SU-DHL-6 (cell line): ENCODE measurements at regions not wholly inside any gene's neighbourhood (a gene's known extent, or its start where the extent isn't known, plus 50 kb on each side); places are given as distances from the start of the nearest gene placed in this dataset.

Source experiments
- H2AFZ ChIP-seq: fragments of 200-600 bp; sonication (generic); 2 replicates; pipeline ENCODE4 v1.6.1; 2014; ENCODE audit warnings: low read depth, mild to moderate bottlenecking, moderate library complexity, mixed read lengths, antibody characterized with exemption, low read length; ENCODE audit not compliant: severe bottlenecking
- H3F3A ChIP-seq: fragments of 200-600 bp; shearing (Covaris generic); 2 replicates; pipeline ENCODE4 v1.6.0; 2016; ENCODE audit warnings: antibody characterized with exemption, mild to moderate bottlenecking; ENCODE audit not compliant: insufficient read depth
- H3K27ac ChIP-seq: fragments of 200-600 bp; sonication (generic); 2 replicates; pipeline ENCODE4 v1.5.1; 2016; ENCODE audit warnings: low read depth, mild to moderate bottlenecking, low read length, moderate library complexity, mixed read lengths
- H3K27me3 ChIP-seq: fragments of 200-600 bp; sonication (generic), shearing (Covaris generic); 2 replicates; pipeline ENCODE4 v1.6.0; 2014; ENCODE audit warnings: mild to moderate bottlenecking, low read length
- H3K36me3 ChIP-seq: fragments of 200-600 bp; sonication (generic); 2 replicates; pipeline ENCODE4 v1.6.1; 2014; ENCODE audit warnings: mild to moderate bottlenecking, low read length, mixed read lengths
- H3K4me2 ChIP-seq: fragments of 300-600, 200-600 bp; shearing (Covaris generic), sonication (generic); 2 replicates; pipeline ENCODE4 v1.6.0; 2014; ENCODE audit warnings: low read length, low read depth, mild to moderate bottlenecking; ENCODE audit not compliant: poor library complexity, severe bottlenecking
- H3K4me3 ChIP-seq: fragments of 200-600 bp; sonication (generic); 2 replicates; pipeline ENCODE4 v1.5.1; 2014; ENCODE audit warnings: antibody characterized with exemption, low read length, mild to moderate bottlenecking, mixed read lengths; ENCODE audit not compliant: insufficient read depth, poor library complexity, severe bottlenecking
- H3K79me2 ChIP-seq: fragments of 200-600 bp; sonication (generic); 2 replicates; pipeline ENCODE4 v1.6.1; 2014; ENCODE audit warnings: mild to moderate bottlenecking, low read length, moderate library complexity; ENCODE audit not compliant: insufficient read depth
- H3K9ac ChIP-seq: fragments of 200-600 bp; sonication (generic); 2 replicates; pipeline ENCODE4 v1.7.0; 2014; ENCODE audit warnings: mild to moderate bottlenecking, low read length
- H3K9me2 ChIP-seq: fragments of 200-600 bp; sonication (generic); replicated peaks from 2 replicates; pipeline ENCODE4 v1.6.1; 2014; ENCODE audit warnings: low read length; ENCODE audit not compliant: insufficient read depth
- H3K9me3 ChIP-seq: fragments of 200-600 bp; sonication (generic); 2 replicates; pipeline ENCODE4 v1.6.1; 2014; ENCODE audit warnings: low read length, mixed read lengths; ENCODE audit not compliant: insufficient read depth
- H4K20me1 ChIP-seq: fragments of 200-600 bp; sonication (generic); 2 replicates; pipeline ENCODE4 v1.6.1; 2014; ENCODE audit warnings: low read depth, mild to moderate bottlenecking, antibody characterized with exemption, low read length, moderate library complexity, mixed read lengths
- EZH2phosphoT487 ChIP-seq: fragments of 200-600 bp; sonication (generic), shearing (Covaris generic); conservative IDR thresholded peaks from 2 replicates; pipeline ENCODE4 v1.6.1; 2018; ENCODE audit warnings: mild to moderate bottlenecking, antibody characterized with exemption, low read length, moderate library complexity, mixed read lengths
- TF ChIP-seq, protein P1 (sequence below): fragments of 200-600 bp; sonication (generic); IDR thresholded peaks from one replicate; pipeline ENCODE4 v1.5.1; 2017; ENCODE audit warnings: antibody characterized with exemption, mild to moderate bottlenecking, low read length, moderate library complexity; ENCODE audit not compliant: insufficient read depth, poor library complexity, severe bottlenecking

DNA sequence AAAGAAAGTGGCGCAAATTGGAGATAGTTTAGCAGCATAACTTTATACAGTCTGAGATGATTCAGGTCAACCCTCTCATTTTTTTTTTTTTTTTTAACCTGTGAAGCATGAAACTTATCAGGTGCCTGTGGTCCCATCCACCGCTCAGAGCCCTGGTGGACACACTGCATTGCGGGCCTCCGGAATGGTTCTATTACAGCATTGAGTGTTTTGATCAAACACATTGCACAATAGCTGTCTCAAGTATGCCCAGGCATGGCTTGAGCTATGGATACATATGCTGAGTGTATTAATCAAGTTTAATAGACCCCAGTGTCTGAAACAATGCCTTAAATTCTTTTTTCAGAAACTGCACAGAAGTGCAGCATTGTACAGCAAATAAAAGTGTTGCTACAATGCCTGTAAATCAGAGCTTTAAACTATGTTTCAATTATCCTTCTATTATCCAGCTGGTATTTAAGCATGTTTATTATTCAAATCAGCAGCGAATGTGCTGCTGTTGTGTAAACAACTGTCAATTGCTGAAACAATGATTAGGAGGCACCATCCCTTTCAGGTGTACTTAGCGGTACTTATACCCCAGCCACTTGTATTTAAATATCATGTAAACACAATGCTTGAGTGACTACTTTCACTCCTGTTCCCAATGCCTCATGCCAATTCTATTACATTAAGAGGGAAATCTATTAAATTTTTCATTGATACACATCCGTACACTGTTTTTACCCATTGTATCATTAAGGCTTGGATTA is 456.6 kb downstream of the RPS6KC1 start:
- no peaks in the 10 kb centered on the region for H3K9me2 ChIP-seq
- H3K9me3 ChIP-seq = no peaks in the 10 kb centered on the region
- no peak overlapping the region for H3K27ac ChIP-seq
- no peak overlapping the region for H2AFZ ChIP-seq
- H3K9ac ChIP-seq = no peak overlapping the region
- no peaks in the 10 kb centered on the region for H4K20me1 ChIP-seq
- H3K4me3 ChIP-seq = no peak overlapping the region
- no peaks in the 10 kb centered on the region for H3K27me3 ChIP-seq
- TF ChIP-seq, protein P1, sequence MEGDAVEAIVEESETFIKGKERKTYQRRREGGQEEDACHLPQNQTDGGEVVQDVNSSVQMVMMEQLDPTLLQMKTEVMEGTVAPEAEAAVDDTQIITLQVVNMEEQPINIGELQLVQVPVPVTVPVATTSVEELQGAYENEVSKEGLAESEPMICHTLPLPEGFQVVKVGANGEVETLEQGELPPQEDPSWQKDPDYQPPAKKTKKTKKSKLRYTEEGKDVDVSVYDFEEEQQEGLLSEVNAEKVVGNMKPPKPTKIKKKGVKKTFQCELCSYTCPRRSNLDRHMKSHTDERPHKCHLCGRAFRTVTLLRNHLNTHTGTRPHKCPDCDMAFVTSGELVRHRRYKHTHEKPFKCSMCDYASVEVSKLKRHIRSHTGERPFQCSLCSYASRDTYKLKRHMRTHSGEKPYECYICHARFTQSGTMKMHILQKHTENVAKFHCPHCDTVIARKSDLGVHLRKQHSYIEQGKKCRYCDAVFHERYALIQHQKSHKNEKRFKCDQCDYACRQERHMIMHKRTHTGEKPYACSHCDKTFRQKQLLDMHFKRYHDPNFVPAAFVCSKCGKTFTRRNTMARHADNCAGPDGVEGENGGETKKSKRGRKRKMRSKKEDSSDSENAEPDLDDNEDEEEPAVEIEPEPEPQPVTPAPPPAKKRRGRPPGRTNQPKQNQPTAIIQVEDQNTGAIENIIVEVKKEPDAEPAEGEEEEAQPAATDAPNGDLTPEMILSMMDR = no peak
- TF ChIP-seq EZH2phosphoT487 = no peak
- H3K79me2 ChIP-seq = no peaks in the 10 kb centered on the region
- no peak overlapping the region for H3K4me2 ChIP-seq
- H3F3A ChIP-seq = no peaks in the 10 kb centered on the region
- no peaks in the 10 kb centered on the region for H3K36me3 ChIP-seq

DNA sequence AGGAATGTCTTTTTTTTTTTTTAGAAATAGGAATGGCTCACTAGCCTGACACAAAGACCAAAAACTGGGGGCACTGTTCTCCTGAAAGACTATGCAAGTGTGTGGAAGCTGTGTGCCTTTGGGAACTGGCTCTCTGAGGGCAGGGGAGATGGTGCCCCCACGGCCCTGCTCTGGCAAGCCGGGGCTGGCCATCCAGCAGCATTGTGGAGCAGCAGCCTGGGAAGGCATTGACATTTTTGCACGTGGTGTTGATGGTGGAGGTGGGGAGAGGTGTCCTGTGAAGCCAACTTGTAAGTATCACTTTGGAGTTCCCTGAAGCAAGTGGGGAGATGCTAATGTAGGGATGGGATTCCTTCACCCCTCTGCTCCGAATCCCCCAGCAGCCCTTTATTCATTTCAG is 460.1 kb downstream of the RPS6KC1 start:
- TF ChIP-seq, protein P1 = no peak
- no peak for TF ChIP-seq EZH2phosphoT487
- no peaks in the 10 kb centered on the region for H3K9me3 ChIP-seq
- no peaks in the 10 kb centered on the region for H4K20me1 ChIP-seq
- no peaks in the 10 kb centered on the region for H3K27me3 ChIP-seq
- no peak overlapping the region for H3K9ac ChIP-seq
- H3K9me2 ChIP-seq = no peaks in the 10 kb centered on the region
- H3F3A ChIP-seq = no peaks in the 10 kb centered on the region
- H3K27ac ChIP-seq = no peak overlapping the region
- no peak overlapping the region for H3K4me3 ChIP-seq
- H3K79me2 ChIP-seq = no peaks in the 10 kb centered on the region
- no peaks in the 10 kb centered on the region for H3K36me3 ChIP-seq
- H2AFZ ChIP-seq = no peak overlapping the region
- no peak overlapping the region for H3K4me2 ChIP-seq

DNA sequence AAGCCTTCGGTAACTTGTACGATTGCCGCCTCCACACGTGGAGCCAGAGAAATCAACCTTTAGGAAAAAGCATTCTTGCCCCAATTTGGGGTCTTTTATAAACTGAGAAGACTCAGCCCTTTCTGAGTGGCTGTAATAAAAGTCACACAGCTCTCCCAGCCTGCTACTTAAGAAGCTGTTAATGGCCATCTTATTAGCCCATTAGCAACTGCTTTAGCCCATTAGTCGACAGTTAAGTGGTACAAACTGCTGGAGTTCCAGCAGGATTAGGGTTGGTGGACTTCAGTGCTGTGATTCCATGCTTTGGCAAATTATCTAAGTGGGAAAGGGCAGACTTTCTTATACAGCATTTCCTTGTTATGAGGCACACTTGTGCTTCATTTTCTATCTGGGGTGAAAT is 461.3 kb downstream of the RPS6KC1 start:
- Histone ChIP-seq H4K20me1 (no peaks in the 10 kb centered on the region), H3K9me2 (no peaks in the 10 kb centered on the region), H3K4me2 (no peak overlapping the region), H3K4me3 (no peak overlapping the region), H3K36me3 (no peaks in the 10 kb centered on the region), H3K9ac (no peak overlapping the region), H3K27me3 (no peaks in the 10 kb centered on the region), H3K27ac (no peak overlapping the region), H2AFZ (no peak overlapping the region), H3K9me3 (no peaks in the 10 kb centered on the region), H3K79me2 (no peaks in the 10 kb centered on the region), H3F3A (no peaks in the 10 kb centered on the region)
- TF ChIP-seq, protein P1 = no peak
- TF ChIP-seq EZH2phosphoT487 = no peak
